HG03469 (cell line): ENCODE measurements at regions not wholly inside any gene's neighbourhood (a gene's known extent, or its start where the extent isn't known, plus 50 kb on each side); places are given as distances from the start of the nearest gene placed in this dataset.

Source experiments
- ATAC-seq: cut with Tn5 transposase; IDR thresholded peaks from one replicate; pipeline ENCODE4 v1.9.1; 2021; ENCODE audit warnings: mild to moderate bottlenecking, moderate library complexity, moderate number of reproducible peaks; ENCODE audit not compliant: unreplicated experiment

GRCh38 chr2:16262526-16263178 is 322.3 kb downstream of the MYCN start:
- no peak for ATAC-seq

- no peak for ATAC-seq
These were observed 321.4 kb downstream of the MYCN start for GRCh38 chr2:16261791-16262190.

- ATAC-seq = no peak
These were observed 320.7 kb downstream of the MYCN start for GRCh38 chr2:16261071-16261470.

- ATAC-seq = no peak
These were observed 319.9 kb downstream of the MYCN start for GRCh38 chr2:16260041-16260830.

GRCh38 chr2:16259010-16259409 is 318.7 kb downstream of the MYCN start:
- no peak for ATAC-seq

GRCh38 chr2:16258350-16258749 is 318.0 kb downstream of the MYCN start:
- ATAC-seq = no peak

GRCh38 chr2:16257322-16258028 is 317.1 kb downstream of the MYCN start:
- no peak for ATAC-seq

GRCh38 chr2:16256601-16257321 is 316.4 kb downstream of the MYCN start:
- ATAC-seq = no peak

- ATAC-seq = no peak
These were observed 314.8 kb downstream of the MYCN start for GRCh38 chr2:16255120-16255519.

GRCh38 chr2:16254356-16254965 is 314.1 kb downstream of the MYCN start:
- ATAC-seq = no peak

- ATAC-seq = no peak
These were observed 312.9 kb downstream of the MYCN start for GRCh38 chr2:16253291-16253690.

GRCh38 chr2:16252891-16253290 is 312.5 kb downstream of the MYCN start:
- no peak for ATAC-seq

- no peak for ATAC-seq
These were observed 311.9 kb downstream of the MYCN start for GRCh38 chr2:16252251-16252650.

GRCh38 chr2:16251511-16252225 is 311.3 kb downstream of the MYCN start:
- no peak for ATAC-seq

- ATAC-seq = no peak
These were observed 310.5 kb downstream of the MYCN start for GRCh38 chr2:16250886-16251285.

GRCh38 chr2:16250466-16250865 is 310.1 kb downstream of the MYCN start:
- ATAC-seq = no peak

GRCh38 chr2:16250056-16250425 is 309.7 kb downstream of the MYCN start:
- no peak for ATAC-seq

- no peak for ATAC-seq
These were observed 309.1 kb downstream of the MYCN start for GRCh38 chr2:16249246-16250055.

GRCh38 chr2:16248571-16249105 is 308.3 kb downstream of the MYCN start:
- no peak for ATAC-seq
